Loucy (cell line): ENCODE measurements at regions not wholly inside any gene's neighbourhood (a gene's known extent, or its start where the extent isn't known, plus 50 kb on each side); places are given as distances from the start of the nearest gene placed in this dataset.

Experiments
- EZH2phosphoT487 ChIP-seq: fragments of 200-600 bp; IDR thresholded peaks from 2 replicates; pipeline ENCODE4 v1.6.1; 2018; ENCODE audit warnings: antibody characterized with exemption, mild to moderate bottlenecking, moderate library complexity, borderline replicate concordance
- TF ChIP-seq, protein P1 (sequence below): fragments of 200-600 bp; sonication (generic); conservative IDR thresholded peaks from 2 replicates; pipeline ENCODE4 v1.5.1; 2014; ENCODE audit warnings: mild to moderate bottlenecking, antibody characterized with exemption, low read length

DNA sequence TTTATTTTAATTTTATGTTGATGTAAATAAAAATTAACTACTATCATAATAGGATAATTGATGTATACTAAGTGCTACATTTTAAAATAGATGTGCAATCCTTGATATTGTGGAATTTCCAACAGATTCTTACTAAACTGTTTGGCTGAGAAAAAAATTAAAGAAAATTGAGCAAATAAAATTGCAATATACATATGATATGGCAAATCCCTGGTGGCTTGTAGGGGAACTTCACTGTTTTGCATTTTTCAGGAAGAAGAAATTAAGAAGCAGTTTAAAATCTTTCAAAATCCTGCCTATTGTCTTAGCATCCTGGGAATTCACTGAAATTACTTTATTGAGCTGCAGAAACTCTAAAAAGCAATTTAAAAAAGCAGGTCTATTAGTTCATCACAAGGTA, 191.4 kb upstream of the ADGRB3 start:
- TF ChIP-seq, protein P1, sequence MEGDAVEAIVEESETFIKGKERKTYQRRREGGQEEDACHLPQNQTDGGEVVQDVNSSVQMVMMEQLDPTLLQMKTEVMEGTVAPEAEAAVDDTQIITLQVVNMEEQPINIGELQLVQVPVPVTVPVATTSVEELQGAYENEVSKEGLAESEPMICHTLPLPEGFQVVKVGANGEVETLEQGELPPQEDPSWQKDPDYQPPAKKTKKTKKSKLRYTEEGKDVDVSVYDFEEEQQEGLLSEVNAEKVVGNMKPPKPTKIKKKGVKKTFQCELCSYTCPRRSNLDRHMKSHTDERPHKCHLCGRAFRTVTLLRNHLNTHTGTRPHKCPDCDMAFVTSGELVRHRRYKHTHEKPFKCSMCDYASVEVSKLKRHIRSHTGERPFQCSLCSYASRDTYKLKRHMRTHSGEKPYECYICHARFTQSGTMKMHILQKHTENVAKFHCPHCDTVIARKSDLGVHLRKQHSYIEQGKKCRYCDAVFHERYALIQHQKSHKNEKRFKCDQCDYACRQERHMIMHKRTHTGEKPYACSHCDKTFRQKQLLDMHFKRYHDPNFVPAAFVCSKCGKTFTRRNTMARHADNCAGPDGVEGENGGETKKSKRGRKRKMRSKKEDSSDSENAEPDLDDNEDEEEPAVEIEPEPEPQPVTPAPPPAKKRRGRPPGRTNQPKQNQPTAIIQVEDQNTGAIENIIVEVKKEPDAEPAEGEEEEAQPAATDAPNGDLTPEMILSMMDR: no peak
- no peak for TF ChIP-seq EZH2phosphoT487
